DND-41 (cell line): ENCODE measurements at regions not wholly inside any gene's neighbourhood (a gene's known extent, or its start where the extent isn't known, plus 50 kb on each side); places are given as distances from the start of the nearest gene placed in this dataset.

Experiments used
- ATAC-seq: fragments of 200-7000 bp; cut with Tn5 transposase; 3 replicates; pipeline ENCODE4 v1.9.1; 2021; ENCODE audit warnings: low read depth; ENCODE audit not compliant: insufficient read depth
- DNase-seq: peaks from one replicate; pipeline ENCODE4 v3.0.0-alpha.2; 2020
- H2AFZ ChIP-seq: 2 replicates; pipeline ENCODE4 v1.6.0; 2012; ENCODE audit warnings: low read depth, low read length
- H3K27ac ChIP-seq: 2 replicates; pipeline ENCODE4 v1.5.1; 2012; ENCODE audit warnings: low read length, inconsistent platforms
- H3K27me3 ChIP-seq: fragments of 200-600 bp; sonication (generic); 2 replicates; pipeline ENCODE4 v1.6.0; 2012; ENCODE audit warnings: low read length, mild to moderate bottlenecking, inconsistent platforms; ENCODE audit not compliant: insufficient read depth, poor library complexity
- H3K36me3 ChIP-seq: 2 replicates; pipeline ENCODE4 v1.5.1; 2012; ENCODE audit warnings: low read length, inconsistent platforms; ENCODE audit not compliant: insufficient read depth
- H3K4me1 ChIP-seq: 2 replicates; pipeline ENCODE4 v1.5.1; 2012; ENCODE audit warnings: mild to moderate bottlenecking, low read length; ENCODE audit not compliant: insufficient read depth
- H3K4me2 ChIP-seq: 2 replicates; pipeline ENCODE4 v1.6.0; 2012; ENCODE audit warnings: mild to moderate bottlenecking, moderate library complexity, low read length, inconsistent platforms; ENCODE audit not compliant: insufficient read depth
- H3K4me3 ChIP-seq, 2 experiments: fragments of 200-600 bp in 1 of 2; shearing (Covaris generic) in 1 of 2; 2 replicates each; pipeline ENCODE4 v1.5.1; 2012 to 2016; ENCODE audit warnings: inconsistent platforms in 2 of 2, low read length in 2 of 2, mild to moderate bottlenecking in 2 of 2, low read depth in 1 of 2, moderate library complexity in 1 of 2
- H3K79me2 ChIP-seq: 2 replicates; pipeline ENCODE4 v1.6.0; 2012; ENCODE audit warnings: low read length, inconsistent platforms; ENCODE audit not compliant: insufficient read depth
- H3K9ac ChIP-seq: 2 replicates; pipeline ENCODE4 v1.6.0; 2012; ENCODE audit warnings: low read depth, mild to moderate bottlenecking, inconsistent platforms, low read length, moderate library complexity
- H3K9me3 ChIP-seq: 2 replicates; pipeline ENCODE4 v1.5.1; 2012; ENCODE audit warnings: low read length, moderate library complexity, mild to moderate bottlenecking, inconsistent platforms; ENCODE audit not compliant: insufficient read depth, severe bottlenecking
- H4K20me1 ChIP-seq: 2 replicates; pipeline ENCODE4 v1.6.0; 2012; ENCODE audit warnings: low read length; ENCODE audit not compliant: insufficient read depth
- EZH2 ChIP-seq: IDR thresholded peaks from 3 replicates; pipeline ENCODE4 v1.6.1; 2012; ENCODE audit warnings: borderline replicate concordance, low read depth, mild to moderate bottlenecking, moderate library complexity, low read length, inconsistent platforms; ENCODE audit not compliant: severe bottlenecking
- TF ChIP-seq, protein P1 (sequence below): IDR thresholded peaks from 2 replicates; pipeline ENCODE4 v1.5.1; 2012; ENCODE audit warnings: borderline replicate concordance, low read length, moderate library complexity, mild to moderate bottlenecking; ENCODE audit not compliant: poor library complexity, severe bottlenecking; ENCODE audit errors: extremely low read depth

DNA sequence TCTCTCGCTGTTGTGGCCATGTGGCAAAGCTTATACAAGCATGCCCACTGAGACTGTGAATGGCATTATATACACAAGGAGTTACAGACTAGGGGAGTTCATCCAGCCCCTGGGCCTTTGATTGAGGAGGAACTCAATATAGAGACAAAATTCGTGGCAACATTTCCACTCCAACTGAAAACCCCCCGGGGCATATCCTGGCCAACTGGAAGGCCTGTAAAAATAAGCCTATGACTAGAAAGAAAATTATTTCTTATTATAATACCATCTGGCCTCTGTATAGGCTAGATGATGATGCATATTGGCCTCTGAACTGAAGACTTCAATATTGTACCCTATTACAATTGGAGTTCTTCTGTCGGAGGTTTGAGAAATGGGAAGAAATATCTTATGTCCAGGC, 175.5 kb upstream of the GJE1 start:
- H3K79me2 ChIP-seq = no peaks in the 10 kb centered on the region
- TF ChIP-seq, protein P1, sequence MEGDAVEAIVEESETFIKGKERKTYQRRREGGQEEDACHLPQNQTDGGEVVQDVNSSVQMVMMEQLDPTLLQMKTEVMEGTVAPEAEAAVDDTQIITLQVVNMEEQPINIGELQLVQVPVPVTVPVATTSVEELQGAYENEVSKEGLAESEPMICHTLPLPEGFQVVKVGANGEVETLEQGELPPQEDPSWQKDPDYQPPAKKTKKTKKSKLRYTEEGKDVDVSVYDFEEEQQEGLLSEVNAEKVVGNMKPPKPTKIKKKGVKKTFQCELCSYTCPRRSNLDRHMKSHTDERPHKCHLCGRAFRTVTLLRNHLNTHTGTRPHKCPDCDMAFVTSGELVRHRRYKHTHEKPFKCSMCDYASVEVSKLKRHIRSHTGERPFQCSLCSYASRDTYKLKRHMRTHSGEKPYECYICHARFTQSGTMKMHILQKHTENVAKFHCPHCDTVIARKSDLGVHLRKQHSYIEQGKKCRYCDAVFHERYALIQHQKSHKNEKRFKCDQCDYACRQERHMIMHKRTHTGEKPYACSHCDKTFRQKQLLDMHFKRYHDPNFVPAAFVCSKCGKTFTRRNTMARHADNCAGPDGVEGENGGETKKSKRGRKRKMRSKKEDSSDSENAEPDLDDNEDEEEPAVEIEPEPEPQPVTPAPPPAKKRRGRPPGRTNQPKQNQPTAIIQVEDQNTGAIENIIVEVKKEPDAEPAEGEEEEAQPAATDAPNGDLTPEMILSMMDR = no peak
- no peak for TF ChIP-seq EZH2
- no peaks in the 10 kb centered on the region for H3K4me1 ChIP-seq
- H4K20me1 ChIP-seq = no peaks in the 10 kb centered on the region
- H3K9me3 ChIP-seq = peaks cover 17% of the 10 kb centered on the region
- H3K9ac ChIP-seq = no peak overlapping the region
- no peak overlapping the region for H3K27ac ChIP-seq
- no peaks in the 10 kb centered on the region for H3K27me3 ChIP-seq
- ATAC-seq (no peak), DNase-seq (no peak)
- no peak overlapping the region for H3K4me3 ChIP-seq
- no peak overlapping the region for H3K4me2 ChIP-seq
- no peaks in the 10 kb centered on the region for H3K36me3 ChIP-seq
- H2AFZ ChIP-seq = no peak overlapping the region

DNA sequence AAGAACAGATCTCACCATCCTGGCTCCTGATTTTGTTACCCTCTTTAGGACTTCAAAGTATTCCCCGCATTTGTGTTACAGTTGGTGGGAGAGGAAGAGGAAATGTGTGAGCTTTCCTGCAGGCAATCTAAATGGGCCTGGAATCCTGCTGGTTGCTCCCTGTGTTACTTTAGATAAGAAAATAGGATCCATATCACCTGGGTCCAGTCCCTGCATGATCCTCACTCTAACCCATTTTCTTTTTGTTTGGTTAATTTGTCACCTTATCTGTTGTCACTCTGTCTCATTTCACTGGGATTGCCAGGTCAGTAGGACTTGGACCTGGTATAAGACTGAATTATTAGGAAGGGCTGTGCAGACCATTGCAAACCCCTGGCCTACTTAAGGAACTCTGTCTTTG, 175.9 kb upstream of the GJE1 start:
- no peaks in the 10 kb centered on the region for H3K4me1 ChIP-seq
- TF ChIP-seq, protein P1 = no peak
- TF ChIP-seq EZH2 = no peak
- ATAC-seq = no peak

DNA sequence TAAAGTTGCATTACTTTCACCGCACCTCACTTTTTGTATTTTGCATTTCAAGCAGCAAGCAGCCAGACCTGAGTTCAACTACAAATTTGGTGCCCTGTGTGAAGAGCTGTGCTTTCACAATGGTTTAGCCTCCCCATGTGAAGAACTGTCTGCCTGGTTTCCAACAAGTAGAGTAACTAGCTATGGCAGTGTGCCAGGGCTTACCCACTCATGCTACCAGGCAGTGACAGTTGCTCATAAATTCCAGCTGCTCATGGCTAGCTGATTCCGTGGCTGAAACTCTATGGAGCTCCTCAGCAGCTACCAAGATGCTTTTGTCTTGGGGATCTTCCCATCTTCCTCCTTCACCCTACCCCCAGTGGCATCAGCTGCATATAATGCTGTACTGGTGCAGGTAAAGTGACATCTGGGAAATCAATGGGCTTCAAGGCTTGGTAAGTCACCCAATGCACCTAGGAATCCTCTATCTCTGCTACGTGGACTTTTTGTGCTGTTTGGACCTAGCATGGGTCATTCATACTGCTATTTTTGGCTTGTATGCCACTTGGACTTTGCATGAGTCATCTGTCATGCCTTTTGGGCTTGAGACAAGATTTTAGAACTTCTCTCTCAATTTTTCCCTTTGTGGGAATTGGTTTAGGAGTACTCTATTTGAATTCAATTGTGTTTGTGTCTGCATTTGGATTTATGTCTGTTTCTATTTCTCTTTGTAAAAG, 176.5 kb upstream of the GJE1 start:
- H3K9me3 ChIP-seq = peaks cover 17% of the 10 kb centered on the region
- H3K4me1 ChIP-seq = no peaks in the 10 kb centered on the region
- no peak for DNase-seq
- TF ChIP-seq, protein P1 = no peak
- no peak for TF ChIP-seq EZH2
- no peaks in the 10 kb centered on the region for H4K20me1 ChIP-seq
- H3K27ac ChIP-seq = no peak overlapping the region
- H3K27me3 ChIP-seq = no peaks in the 10 kb centered on the region
- no peaks in the 10 kb centered on the region for H3K79me2 ChIP-seq
- no peak overlapping the region for H3K9ac ChIP-seq
- no peak overlapping the region for H2AFZ ChIP-seq
- no peak for ATAC-seq
- no peak overlapping the region for H3K4me3 ChIP-seq
- H3K36me3 ChIP-seq = no peaks in the 10 kb centered on the region
- no peak overlapping the region for H3K4me2 ChIP-seq

More for the DNA sequence above, 175.9 kb upstream of the GJE1 start:
- Histone ChIP-seq H3K27ac (no peak overlapping the region), H4K20me1 (no peaks in the 10 kb centered on the region), H3K27me3 (no peaks in the 10 kb centered on the region), H3K36me3 (no peaks in the 10 kb centered on the region), H3K4me3 (no peak overlapping the region), H3K79me2 (no peaks in the 10 kb centered on the region), H3K4me2 (no peak overlapping the region), H3K9ac (no peak overlapping the region), H2AFZ (no peak overlapping the region), H3K9me3 (peaks cover 17% of the 10 kb centered on the region)
- DNase-seq = no peak
